Astrocyte of the spinal cord (primary cell): ENCODE measurements at regions not wholly inside any gene's neighbourhood (a gene's known extent, or its start where the extent isn't known, plus 50 kb on each side); places are given as distances from the start of the nearest gene placed in this dataset.

Experiments
- DNase-seq: peaks from one replicate; pipeline ENCODE4 v3.0.0; 2011; ENCODE audit warnings: low read depth, low spot score
- H3K4me3 ChIP-seq: 2 replicates; pipeline ENCODE4 v1.5.1; 2011; ENCODE audit warnings: low read depth, mild to moderate bottlenecking, low read length, moderate library complexity
- CTCF ChIP-seq: IDR thresholded peaks from 2 replicates; pipeline ENCODE4 v1.5.1; 2012; ENCODE audit warnings: low read depth, mild to moderate bottlenecking, low read length, inconsistent platforms
- in situ Hi-C: cut with HindIII; loops from 2 replicates; pipeline ENCODE4 v1.10.0; 2017; ENCODE audit warnings: low sequenced_read_pairs

GRCh38 chr6:145489583-145489982, 245.7 kb downstream of the EPM2A start:
- in situ Hi-C loops = no loop called here
- TF ChIP-seq CTCF = no peak
- no peak for DNase-seq
- no peak overlapping the region for H3K4me3 ChIP-seq

- no peak for DNase-seq
- H3K4me3 ChIP-seq = no peak overlapping the region
- in situ Hi-C loops = no loop called here
- TF ChIP-seq CTCF = no peak
Measured at GRCh38 chr6:145490068-145490467, 245.3 kb downstream of the EPM2A start.

GRCh38 chr6:145491126-145491525, 244.2 kb downstream of the EPM2A start:
- TF ChIP-seq CTCF = no peak
- H3K4me3 ChIP-seq = no peak overlapping the region
- in situ Hi-C loops = no loop called here
- DNase-seq = no peak

GRCh38 chr6:145497006-145497405, 238.3 kb downstream of the EPM2A start:
- no peak for TF ChIP-seq CTCF
- H3K4me3 ChIP-seq = no peak overlapping the region
- in situ Hi-C loops = no loop called here
- DNase-seq = peak; percentile 23

- TF ChIP-seq CTCF = no peak
- in situ Hi-C loops = no loop called here
- H3K4me3 ChIP-seq = no peak overlapping the region
- no peak for DNase-seq
Measured at GRCh38 chr6:145498425-145498824, 236.9 kb downstream of the EPM2A start.

GRCh38 chr6:145502416-145502815, 232.9 kb downstream of the EPM2A start:
- no peak for DNase-seq
- in situ Hi-C loops = no loop called here
- H3K4me3 ChIP-seq = no peak overlapping the region
- TF ChIP-seq CTCF = no peak

GRCh38 chr6:145506136-145506535, 229.2 kb downstream of the EPM2A start:
- no peak overlapping the region for H3K4me3 ChIP-seq
- DNase-seq = no peak
- TF ChIP-seq CTCF = no peak
- in situ Hi-C loops = no loop called here
